ENCODE measurements at regions not wholly inside any gene's neighbourhood (a gene's known extent, or its start where the extent isn't known, plus 50 kb on each side); places are given as distances from the start of the nearest gene placed in this dataset.

DNA sequence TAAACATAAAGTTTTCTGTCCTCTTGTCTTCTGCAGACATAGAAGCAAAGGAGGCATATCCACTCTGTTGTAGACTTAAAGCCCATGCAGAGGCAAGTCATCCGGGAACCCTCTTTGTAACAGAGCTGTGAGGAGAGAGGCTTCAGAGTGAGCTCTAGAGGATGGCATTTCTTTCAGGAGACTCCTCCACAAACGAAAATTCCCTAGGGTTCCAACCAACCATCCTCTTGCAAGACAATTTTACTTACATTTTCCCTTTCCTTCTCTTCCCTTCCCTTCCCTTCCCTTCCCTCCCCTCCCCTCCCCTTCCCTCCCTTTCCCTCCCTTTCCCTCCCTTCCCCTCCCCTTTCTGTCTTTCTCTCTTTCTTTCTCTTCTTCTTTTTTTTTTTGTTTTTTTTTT lies 446.3 kb upstream of the MAP2 start:
- Histone ChIP-seq H3K4me3 (no peak overlapping the region), H3K36me3 (no peaks in the 10 kb centered on the region), H3K27ac (no peak overlapping the region), H3K9me3 (no peaks in the 10 kb centered on the region), H3K27me3 (no peaks in the 10 kb centered on the region), H3K4me1 (no peaks in the 10 kb centered on the region)
- intact Hi-C loops (cut with DNase I; ENCODE audit: low total_unique reads), result no loop called here
- DNase-seq, result no peak
- TF ChIP-seq, protein P1, sequence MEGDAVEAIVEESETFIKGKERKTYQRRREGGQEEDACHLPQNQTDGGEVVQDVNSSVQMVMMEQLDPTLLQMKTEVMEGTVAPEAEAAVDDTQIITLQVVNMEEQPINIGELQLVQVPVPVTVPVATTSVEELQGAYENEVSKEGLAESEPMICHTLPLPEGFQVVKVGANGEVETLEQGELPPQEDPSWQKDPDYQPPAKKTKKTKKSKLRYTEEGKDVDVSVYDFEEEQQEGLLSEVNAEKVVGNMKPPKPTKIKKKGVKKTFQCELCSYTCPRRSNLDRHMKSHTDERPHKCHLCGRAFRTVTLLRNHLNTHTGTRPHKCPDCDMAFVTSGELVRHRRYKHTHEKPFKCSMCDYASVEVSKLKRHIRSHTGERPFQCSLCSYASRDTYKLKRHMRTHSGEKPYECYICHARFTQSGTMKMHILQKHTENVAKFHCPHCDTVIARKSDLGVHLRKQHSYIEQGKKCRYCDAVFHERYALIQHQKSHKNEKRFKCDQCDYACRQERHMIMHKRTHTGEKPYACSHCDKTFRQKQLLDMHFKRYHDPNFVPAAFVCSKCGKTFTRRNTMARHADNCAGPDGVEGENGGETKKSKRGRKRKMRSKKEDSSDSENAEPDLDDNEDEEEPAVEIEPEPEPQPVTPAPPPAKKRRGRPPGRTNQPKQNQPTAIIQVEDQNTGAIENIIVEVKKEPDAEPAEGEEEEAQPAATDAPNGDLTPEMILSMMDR (IDR thresholded peaks at IDR 0.05), result no peak

DNA sequence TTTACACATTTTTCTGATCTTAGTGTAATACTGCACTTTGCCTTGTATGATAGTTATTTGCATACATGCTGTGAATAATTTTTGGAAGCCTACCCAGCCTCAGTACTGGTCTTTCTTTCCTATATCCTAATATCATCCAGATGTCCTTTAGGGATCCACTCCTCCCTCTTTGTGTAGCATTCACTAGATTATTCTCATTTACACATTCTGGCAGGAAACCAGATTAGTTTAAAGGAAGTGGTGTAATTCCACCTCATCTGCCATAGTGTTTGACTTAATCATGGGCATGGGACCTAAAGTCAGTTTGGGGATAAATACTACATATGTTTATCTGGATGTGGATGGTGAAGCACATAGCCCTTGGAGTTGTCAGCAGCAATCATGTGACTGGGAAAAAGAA lies 444.9 kb upstream of the MAP2 start:
- Histone ChIP-seq H3K27me3 (no peaks in the 10 kb centered on the region), H3K9me3 (no peaks in the 10 kb centered on the region), H3K27ac (no peak overlapping the region), H3K4me1 (no peaks in the 10 kb centered on the region), H3K4me3 (no peak overlapping the region), H3K36me3 (no peaks in the 10 kb centered on the region)
- TF ChIP-seq, protein P1 (IDR thresholded peaks at IDR 0.05), result no peak
- intact Hi-C loops (cut with DNase I; ENCODE audit: low total_unique reads), result no loop called here
- no peak for DNase-seq

DNA sequence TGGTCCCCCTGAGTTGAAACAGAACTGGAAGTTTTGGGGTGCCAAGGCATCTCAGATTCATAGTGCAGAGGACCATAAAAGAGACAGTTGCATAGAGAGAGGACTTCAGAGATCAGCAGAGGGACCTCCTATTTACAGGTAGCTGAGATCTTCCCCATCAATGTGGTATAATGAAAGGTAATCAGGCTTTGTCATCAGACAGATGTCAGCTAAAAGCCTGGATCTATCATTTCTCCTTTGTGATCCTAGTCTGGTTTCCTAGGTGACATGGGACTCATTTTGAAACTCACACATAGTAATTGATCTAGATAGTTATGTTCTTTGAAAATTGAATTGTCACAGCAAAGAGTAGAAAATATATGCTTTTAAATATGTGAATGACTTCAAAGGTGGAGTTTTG lies 443.5 kb upstream of the MAP2 start:
- Histone ChIP-seq H3K27me3 (no peaks in the 10 kb centered on the region), H3K27ac (no peak overlapping the region), H3K4me1 (no peaks in the 10 kb centered on the region), H3K4me3 (no peak overlapping the region), H3K36me3 (no peaks in the 10 kb centered on the region), H3K9me3 (no peaks in the 10 kb centered on the region)
- intact Hi-C loops (cut with DNase I; ENCODE audit: low total_unique reads), result no loop called here
- TF ChIP-seq, protein P1 (IDR thresholded peaks at IDR 0.05), result no peak
- DNase-seq, result no peak

DNA sequence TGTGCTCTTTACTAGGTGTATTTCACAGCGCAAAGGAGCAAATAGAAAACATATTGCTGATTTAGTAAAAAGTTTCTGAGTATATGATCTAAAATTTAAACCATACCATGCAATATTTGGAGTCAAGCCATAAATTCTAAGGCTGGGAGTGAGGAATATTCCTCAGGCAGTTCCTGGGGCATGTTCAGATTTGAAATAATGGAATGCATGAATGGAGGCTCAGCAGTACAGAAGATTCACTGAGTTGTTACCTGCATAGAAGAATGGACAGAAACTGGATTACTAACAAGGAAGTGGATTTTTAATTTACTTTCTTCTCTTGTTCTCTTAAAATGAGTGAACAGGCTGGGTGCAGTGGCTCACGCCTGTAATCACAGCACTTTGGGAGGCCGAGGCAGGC lies 441.0 kb upstream of the MAP2 start:
- H3K4me3 ChIP-seq, result no peak overlapping the region
- no peak for DNase-seq
- TF ChIP-seq, protein P1 (IDR thresholded peaks at IDR 0.05), result no peak
- no peaks in the 10 kb centered on the region for H3K27me3 ChIP-seq
- no peaks in the 10 kb centered on the region for H3K9me3 ChIP-seq
- no peaks in the 10 kb centered on the region for H3K36me3 ChIP-seq
- intact Hi-C loops (cut with DNase I; ENCODE audit: low total_unique reads), result no loop called here
- no peak overlapping the region for H3K27ac ChIP-seq
- no peaks in the 10 kb centered on the region for H3K4me1 ChIP-seq

DNA sequence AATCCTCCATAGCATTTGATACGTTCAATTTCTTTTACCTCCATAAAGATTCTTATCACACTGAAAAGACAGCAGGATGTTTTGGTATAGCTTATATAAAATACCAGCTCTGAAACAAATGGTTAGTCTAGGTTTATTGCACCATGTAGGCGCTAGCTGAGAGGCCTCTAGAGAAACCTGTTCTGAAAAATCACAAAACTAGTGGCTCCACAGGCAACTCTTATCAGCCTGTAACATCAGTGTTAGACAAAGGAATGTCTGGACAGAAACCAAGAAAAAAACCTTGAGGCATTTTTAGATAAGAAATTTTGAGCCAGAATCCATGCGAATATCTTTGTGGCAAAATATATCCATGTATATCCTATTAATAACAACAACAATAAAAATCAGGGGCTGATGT lies 440.4 kb upstream of the MAP2 start:
- Histone ChIP-seq H3K4me3 (no peak overlapping the region), H3K27ac (no peak overlapping the region), H3K9me3 (no peaks in the 10 kb centered on the region), H3K36me3 (no peaks in the 10 kb centered on the region), H3K27me3 (no peaks in the 10 kb centered on the region), H3K4me1 (no peaks in the 10 kb centered on the region)
- TF ChIP-seq, protein P1 (IDR thresholded peaks at IDR 0.05), result no peak
- DNase-seq, result no peak
- intact Hi-C loops (cut with DNase I; ENCODE audit: low total_unique reads), result no loop called here

DNA sequence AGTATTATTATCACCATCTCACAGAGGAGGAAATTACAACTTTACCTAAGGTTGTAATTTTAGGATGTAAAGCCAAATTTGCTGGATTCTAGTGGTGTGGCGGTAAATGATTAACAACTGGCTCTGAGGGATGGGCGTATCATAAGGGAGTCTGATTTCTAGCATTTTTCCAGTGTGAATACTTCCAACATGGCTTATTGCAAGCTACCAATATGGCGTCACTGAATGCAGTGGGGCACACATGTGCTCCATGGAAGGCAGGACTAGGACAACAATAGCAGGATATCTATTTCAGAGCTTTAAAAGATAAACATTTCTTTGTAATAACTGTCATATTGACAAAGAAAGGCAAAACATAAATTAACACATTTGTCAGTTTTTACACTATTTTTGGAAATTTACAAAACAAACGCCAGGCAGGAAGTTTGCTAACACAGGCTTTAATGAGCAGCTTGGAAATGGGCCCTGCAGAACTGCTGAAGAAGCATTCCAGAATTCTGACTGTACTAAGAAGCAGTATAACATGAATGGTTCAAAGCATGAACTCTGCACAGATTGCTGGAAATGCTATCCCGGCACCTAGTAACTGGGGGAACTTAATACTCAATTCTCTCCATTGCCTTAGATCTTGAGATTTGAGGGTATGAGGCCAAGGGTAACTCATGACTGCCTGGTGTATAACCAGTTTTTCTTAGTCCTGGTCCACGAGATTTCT lies 439.3 kb upstream of the MAP2 start:
- Histone ChIP-seq H3K9me3 (no peaks in the 10 kb centered on the region), H3K36me3 (no peaks in the 10 kb centered on the region), H3K27ac (no peak overlapping the region), H3K27me3 (no peaks in the 10 kb centered on the region), H3K4me3 (no peak overlapping the region), H3K4me1 (no peaks in the 10 kb centered on the region)
- no peak for DNase-seq
- TF ChIP-seq, protein P1 (IDR thresholded peaks at IDR 0.05), result no peak
- intact Hi-C loops (cut with DNase I; ENCODE audit: low total_unique reads), result no loop called here

Data from tibial artery (tissue), 4 donors.